ENCODE measurements at regions not wholly inside any gene's neighbourhood (a gene's known extent, or its start where the extent isn't known, plus 50 kb on each side); places are given as distances from the start of the nearest gene placed in this dataset.

GRCh38 chr1:25055324-25055780 lies 125.3 kb upstream of the RUNX3 start:
- DNase-seq, result no peak

GRCh38 chr1:25054526-25055323 lies 124.6 kb upstream of the RUNX3 start:
- no peak for DNase-seq

DNA sequence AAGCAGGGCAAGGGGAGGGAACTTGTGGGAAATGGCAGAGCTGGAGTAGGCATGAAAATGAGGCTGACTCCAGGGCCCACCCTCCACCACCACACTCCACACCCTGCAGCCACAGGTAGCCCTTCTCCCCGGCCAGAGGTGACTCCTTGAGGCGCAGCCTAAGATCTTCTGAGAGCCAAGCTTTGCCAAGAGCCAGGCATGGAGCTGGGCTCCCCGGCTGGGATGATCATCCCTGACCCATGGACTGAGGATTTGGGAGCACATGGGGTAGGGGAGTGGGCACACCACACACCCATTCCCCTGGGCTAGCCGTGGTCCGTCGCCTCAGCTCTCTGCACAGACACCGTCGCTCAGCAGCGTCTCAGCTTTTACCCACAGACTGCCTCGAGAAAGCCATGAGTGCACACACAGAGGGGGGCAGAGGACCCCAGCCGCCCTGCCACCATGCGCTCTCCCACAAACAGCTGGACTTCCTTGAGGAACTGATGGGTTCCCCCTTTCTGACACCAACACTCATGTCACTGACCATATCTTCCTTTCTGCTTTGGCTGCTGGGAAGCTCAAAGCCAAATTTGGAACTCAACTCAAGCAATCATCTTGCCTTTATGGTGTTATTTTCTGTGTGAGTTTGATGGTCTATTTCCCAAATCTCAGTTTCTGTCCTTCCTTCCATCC lies 123.6 kb upstream of the RUNX3 start:
- DNase-seq, result peak; percentile 35 to 44

- DNase-seq, result no peak
These were observed 121.8 kb upstream of the RUNX3 start for GRCh38 chr1:25051906-25052305.

DNA sequence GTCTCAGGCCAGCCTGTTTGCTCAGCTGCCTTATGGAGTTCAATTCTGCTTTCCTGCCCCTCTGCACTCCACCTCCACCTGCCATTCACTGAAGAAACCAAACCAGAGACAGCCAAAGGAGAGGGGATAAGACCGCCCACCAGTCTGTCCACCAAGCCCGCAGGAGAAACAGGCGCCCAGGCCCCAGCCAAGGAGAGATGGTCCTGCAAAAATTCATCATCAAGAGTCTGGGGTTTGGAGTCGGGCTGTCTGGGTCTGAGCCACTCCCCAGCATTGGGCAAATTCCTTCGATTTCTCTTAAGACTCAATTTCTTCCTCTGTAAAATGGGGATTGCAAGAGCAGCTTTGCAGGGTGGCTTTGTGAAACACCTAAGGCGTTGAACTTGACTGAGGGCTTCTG lies 121.4 kb upstream of the RUNX3 start:
- DNase-seq, result no peak

GRCh38 chr1:25050165-25050564 lies 120.1 kb upstream of the RUNX3 start:
- no peak for DNase-seq

DNA sequence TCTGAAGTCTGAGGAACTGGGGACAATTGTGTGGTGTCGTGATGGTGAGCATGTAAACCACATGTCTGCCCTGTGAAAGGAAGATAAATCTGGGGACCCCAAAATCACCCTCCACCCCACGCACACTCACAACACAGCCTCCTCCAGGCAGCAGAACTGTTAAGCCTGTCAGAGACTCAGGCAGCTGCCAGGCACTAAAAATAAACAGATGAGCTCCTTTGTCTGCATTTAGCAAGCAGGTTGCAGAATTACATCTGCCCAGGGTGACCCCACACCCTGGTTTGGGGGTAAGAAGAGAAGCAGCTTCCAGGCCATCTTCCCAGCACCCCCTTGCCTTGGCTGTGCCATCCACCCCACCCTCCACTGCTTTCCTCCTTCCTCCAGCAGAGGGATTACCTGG lies 119.1 kb upstream of the RUNX3 start:
- no peak for DNase-seq

GRCh38 chr1:25048728-25049127 lies 118.7 kb upstream of the RUNX3 start:
- no peak for DNase-seq

- DNase-seq, result no peak
These were observed 117.6 kb upstream of the RUNX3 start for GRCh38 chr1:25047506-25048240.

GRCh38 chr1:25046194-25046532 lies 116.1 kb upstream of the RUNX3 start:
- no peak for DNase-seq

DNA sequence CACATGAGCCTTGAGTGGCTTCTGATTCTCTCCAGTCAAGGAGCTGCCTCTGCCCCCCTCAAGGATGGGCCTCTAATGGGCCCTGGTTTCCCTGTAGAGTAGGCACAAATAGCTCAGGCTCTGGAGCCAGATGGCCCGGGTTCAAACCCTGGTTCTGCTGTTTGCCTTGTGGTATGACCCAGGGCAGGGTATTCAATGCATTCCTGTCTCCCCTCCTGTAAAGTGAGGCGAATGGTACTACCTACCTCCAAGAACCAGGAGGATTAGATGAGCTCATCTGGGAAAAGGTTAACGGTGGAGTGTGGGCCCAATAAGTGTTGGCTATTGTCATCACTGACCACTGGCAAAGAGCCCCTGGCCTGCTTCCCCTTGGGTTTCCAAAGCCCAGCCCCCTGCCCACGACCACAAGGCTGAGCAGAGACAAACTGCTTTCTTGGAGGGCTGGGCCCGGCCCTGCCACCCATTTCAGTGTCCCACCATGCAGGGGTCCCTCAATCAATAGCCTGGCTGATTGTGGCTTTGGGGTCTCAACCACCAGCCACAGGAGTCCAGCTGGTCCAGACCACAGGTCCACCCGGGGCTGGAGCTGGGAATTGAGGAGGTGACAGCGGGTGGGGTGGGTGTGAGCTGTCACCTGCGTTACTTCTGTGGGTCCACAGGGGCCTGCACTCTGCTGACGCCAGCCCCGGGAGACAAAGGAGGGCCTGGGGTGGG lies 115.6 kb upstream of the RUNX3 start:
- no peak for DNase-seq

DNA sequence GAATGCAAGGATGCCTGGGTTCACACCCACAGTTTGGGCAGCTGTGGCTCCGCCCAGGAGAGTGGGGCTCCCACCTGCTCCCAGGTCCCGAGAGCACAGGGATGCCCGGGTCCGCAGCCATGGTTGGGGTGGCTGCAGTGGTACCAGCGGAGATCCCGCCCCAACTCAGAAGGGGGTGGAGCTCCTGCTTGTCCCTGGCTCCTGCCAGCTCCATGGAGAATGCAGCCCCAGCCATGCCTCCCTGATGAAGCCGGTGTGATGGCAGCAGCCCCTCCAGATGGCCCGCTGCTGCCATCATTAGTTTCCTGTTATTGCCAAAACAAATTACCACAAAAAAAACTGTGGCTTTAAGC lies 113.1 kb upstream of the RUNX3 start:
- no peak for DNase-seq

GRCh38 chr1:25042331-25043227 lies 112.5 kb upstream of the RUNX3 start:
- DNase-seq, result no peak

- no peak for DNase-seq
These were observed 111.8 kb upstream of the RUNX3 start for GRCh38 chr1:25041916-25042315.

- DNase-seq, result no peak
These were observed 110.1 kb upstream of the RUNX3 start for GRCh38 chr1:25040122-25040685.

DNA sequence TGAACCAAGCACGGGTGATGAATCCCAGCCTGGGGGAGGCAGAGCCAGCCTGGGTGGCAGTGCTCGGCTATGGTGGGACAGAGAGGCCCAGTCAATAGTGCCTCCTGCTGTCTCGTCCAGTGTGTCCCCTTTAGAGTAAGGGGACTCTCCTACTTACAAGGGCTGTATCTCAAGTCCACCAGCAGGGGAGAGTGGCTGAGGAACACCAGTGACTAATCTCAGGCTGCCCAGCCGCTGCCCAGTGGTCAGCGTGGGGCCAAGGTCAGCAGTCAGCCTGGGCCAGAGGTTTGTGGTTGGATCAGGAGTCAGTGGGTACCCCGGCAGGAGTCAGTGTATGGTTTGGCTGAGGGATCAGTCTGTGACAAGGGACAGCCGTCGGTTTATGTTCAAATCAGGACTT lies 109.2 kb upstream of the RUNX3 start:
- DNase-seq, result no peak

DNA sequence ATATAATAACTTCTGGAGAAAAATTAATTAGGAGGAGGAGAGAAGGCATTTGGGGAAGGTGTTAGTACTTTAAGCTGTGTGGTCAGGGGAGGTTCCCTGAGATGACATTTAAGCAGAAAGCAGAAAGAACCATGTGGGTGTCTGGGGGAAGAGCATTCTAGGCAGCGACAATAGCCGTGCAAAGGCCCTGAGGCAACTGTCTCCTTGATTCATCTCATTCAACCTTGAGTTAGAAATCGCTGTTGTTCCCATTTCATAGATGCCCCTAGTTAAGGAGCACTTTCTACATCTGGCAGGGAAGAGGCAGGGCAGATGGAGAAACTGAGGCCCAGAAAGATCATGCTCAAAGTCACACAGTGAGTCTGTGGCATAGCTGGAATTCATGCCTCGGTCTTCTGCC lies 108.6 kb upstream of the RUNX3 start:
- DNase-seq, result no peak

DNA sequence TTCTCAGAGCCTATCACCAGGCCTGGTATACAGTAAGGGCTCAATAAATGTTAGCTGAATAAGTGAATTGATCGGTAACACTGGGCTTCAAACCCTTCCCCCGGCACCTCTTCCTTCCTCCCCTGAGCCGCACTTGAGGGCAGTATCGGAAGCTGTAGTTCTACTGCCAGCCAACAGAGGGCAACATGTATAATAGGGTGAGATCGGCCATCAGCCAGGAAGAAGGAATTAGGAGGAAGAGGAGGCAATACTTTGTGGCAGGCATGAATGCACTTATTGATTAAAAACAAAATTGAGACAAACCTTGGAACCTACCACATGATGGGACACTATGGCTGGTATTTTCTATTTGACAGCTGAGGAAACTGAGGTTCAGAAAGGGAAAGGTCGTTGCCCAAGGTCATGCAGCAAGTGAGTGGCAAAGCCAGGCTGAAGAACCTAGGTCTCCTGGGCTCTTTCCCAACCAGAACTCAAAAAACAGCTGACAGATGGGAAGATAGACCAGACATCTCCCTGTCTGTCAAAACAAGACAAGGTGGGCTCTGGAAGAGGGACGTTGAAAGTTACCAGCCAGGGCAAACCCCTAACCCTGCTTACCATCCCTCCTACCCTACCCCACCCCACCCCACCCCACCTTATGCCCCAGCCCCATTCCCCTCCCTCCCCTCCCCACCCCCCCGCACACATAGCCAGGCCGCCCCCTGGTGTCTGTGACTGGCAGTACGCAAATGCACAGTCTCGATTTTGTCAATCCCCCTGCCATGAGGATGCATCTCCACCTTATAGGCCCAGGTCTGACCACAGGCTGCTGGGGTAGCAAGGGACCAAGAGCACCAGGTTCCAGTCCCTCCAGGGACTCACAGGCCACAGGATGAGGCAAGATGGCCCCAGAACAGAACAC lies 107.3 kb upstream of the RUNX3 start:
- DNase-seq, result peak; percentile 82 to 87

DNA sequence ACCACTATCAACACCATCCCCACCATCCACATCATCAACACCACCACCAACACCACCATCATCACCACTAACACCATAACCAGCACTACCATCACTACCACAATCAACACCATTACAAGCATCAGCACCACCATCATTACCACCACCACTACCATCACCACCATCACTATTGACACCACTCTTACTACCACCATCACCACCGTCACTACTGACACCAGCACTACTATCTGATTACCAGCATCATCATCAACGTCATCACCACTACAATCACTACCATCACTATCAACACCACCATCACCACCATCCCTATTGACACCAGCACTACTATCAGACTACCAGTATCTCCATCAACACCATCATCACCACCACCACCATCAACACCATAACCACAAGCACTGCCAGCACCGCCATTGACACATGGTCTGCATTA lies 106.1 kb upstream of the RUNX3 start:
- no peak for DNase-seq

GRCh38 chr1:25035523-25036116 lies 105.5 kb upstream of the RUNX3 start:
- no peak for DNase-seq

Measured in Kasumi-1 (cell line).